ENCODE measurements at regions not wholly inside any gene's neighbourhood (a gene's known extent, or its start where the extent isn't known, plus 50 kb on each side); places are given as distances from the start of the nearest gene placed in this dataset.
"Not testable (repeated sequence)": the region's sequence is repeated elsewhere in the genome, so short reads cannot be mapped to it uniquely, and the experiment has no call there.

DNA sequence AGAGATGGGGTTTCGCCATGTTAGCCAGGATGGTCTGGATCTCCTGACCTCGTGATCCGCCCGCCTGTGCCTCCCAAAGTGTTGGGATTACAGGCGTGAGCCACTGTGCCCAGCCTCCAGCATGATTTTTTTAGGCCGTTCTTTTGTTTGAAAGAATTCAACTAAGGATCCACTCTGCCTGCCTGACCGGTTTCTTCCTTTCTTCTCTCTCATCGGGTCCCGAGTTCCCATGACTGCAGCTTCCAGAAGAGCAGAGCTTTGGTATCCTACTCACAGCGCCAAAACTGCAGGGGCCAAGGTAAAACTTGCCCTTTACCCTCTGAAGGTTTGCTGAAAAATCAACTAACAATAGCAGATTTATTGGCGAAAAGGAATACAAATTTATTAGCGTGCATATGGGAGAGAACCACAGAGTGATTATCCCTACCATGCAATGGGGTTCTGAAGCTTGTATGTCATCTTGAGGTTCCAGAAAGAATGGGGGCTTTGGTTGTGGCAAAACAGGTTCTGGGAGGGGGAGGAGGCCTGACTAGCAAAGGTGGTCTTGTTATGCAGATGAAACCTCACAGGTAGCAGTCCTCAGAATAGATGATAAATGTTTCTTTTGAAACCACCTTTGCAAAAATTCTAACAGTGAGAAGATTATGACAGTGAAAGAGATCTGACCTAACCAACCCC, 87.0 kb upstream of the MSH6 start:
- Mint-ChIP-seq H3K4me3 (no peak overlapping the region), H3K27ac (no peak overlapping the region), H3K27me3 (ENCODE audit: insufficient read depth) (peaks cover 26% of the 10 kb centered on the region)

DNA sequence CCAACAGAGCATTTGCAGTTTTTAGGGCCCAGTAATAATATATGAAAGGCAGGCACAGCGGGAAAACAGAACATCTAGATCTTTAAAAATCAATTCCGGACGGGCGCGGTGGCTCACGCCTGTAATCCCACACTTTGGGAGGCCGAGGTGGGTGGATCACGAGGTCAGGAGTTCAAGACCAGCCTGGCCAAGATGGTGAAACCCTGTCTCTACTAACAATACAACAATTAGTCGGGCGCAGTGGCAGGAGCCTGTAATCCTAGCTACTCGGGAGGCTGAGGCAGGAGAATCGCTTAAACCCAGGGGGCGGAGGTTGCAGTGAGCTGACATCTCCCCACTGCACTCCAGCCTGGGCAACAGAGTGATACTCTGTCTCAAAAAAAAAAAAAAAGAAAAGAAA, 88.5 kb upstream of the MSH6 start:
- H3K4me3 Mint-ChIP-seq; H3K9me3 Mint-ChIP-seq; H3K4me1 Mint-ChIP-seq (ENCODE audit: low read depth); H3K36me3 Mint-ChIP-seq (ENCODE audit: low read depth); H3K27ac Mint-ChIP-seq; DNase-seq: not testable (repeated sequence)
- H3K27me3 Mint-ChIP-seq (ENCODE audit: insufficient read depth) = peaks cover 23% of the 10 kb centered on the region

More for the DNA sequence above, 87.0 kb upstream of the MSH6 start:
- Mint-ChIP-seq H3K9me3 (no peaks in the 10 kb centered on the region), H3K4me1 (ENCODE audit: low read depth) (no peaks in the 10 kb centered on the region), H3K36me3 (ENCODE audit: low read depth) (no peaks in the 10 kb centered on the region)
- no peak for DNase-seq
- TF ChIP-seq CTCF (IDR thresholded peaks at IDR 0.05) = no peak

DNA sequence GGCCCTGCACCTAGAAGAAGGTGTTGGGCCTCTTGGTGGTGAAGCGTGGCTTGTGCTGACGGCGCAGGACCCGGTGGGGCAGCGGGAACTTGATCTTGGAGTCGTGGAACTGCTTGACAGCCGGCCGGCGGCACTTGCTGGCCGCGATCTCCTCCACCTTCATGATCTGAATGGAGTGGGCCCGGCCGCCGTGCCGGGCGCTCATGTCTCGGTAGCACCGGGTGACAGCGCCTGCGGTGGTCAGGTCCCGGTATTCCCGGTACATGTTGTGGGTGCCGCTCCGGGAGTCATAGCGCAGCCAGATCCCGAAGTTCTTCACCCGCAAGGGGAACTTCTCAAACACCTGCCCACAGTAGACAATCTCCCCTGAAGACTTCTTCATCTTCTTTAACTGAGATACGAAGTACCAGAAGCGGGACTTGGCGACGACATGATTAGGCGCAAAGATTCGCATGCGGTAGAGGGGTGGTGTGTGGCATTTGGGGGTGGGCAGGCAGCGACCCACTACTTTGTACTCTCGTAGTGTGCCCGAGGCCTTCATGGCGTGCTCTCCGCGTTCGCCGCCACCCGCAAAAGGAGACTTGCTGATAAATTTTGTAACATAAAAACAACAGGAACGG, 92.1 kb upstream of the MSH6 start:
- not testable (repeated sequence) for DNase-seq; H3K36me3 Mint-ChIP-seq (ENCODE audit: low read depth); H3K9me3 Mint-ChIP-seq; H3K4me3 Mint-ChIP-seq; H3K27ac Mint-ChIP-seq; H3K27me3 Mint-ChIP-seq (ENCODE audit: insufficient read depth)
- peaks cover 13% of the 10 kb centered on the region; the same call in 1 of the 2 replicates for H3K4me1 Mint-ChIP-seq (ENCODE audit: low read depth)

GRCh38 chr2:47690132-47690531, 92.8 kb upstream of the MSH6 start:
- no peaks in the 10 kb centered on the region for H3K9me3 Mint-ChIP-seq
- peaks cover 4% of the 10 kb centered on the region; the same call in 1 of the 2 replicates for H3K27me3 Mint-ChIP-seq (ENCODE audit: insufficient read depth)
- no peak for DNase-seq
- peaks cover 13% of the 10 kb centered on the region; the same call in 1 of the 2 replicates for H3K4me1 Mint-ChIP-seq (ENCODE audit: low read depth)
- H3K27ac Mint-ChIP-seq = no peak overlapping the region
- H3K4me3 Mint-ChIP-seq = no peak overlapping the region
- H3K36me3 Mint-ChIP-seq (ENCODE audit: low read depth) = no peaks in the 10 kb centered on the region
- no peak for TF ChIP-seq CTCF (IDR thresholded peaks at IDR 0.05)

GRCh38 chr2:47689118-47689517, 93.8 kb upstream of the MSH6 start:
- peaks cover 13% of the 10 kb centered on the region; the same call in 1 of the 2 replicates for H3K4me1 Mint-ChIP-seq (ENCODE audit: low read depth)
- H3K27me3 Mint-ChIP-seq (ENCODE audit: insufficient read depth); H3K9me3 Mint-ChIP-seq; DNase-seq; H3K27ac Mint-ChIP-seq; H3K36me3 Mint-ChIP-seq (ENCODE audit: low read depth); H3K4me3 Mint-ChIP-seq: not testable (repeated sequence)

- no peaks in the 10 kb centered on the region; the same call in 1 of the 2 replicates for H3K27me3 Mint-ChIP-seq (ENCODE audit: insufficient read depth)
- DNase-seq = no peak
- H3K36me3 Mint-ChIP-seq (ENCODE audit: low read depth) = no peaks in the 10 kb centered on the region
- no peak for TF ChIP-seq CTCF (IDR thresholded peaks at IDR 0.05)
- no peaks in the 10 kb centered on the region for H3K9me3 Mint-ChIP-seq
- H3K27ac Mint-ChIP-seq = no peak overlapping the region
- no peak overlapping the region for H3K4me3 Mint-ChIP-seq
- H3K4me1 Mint-ChIP-seq (ENCODE audit: low read depth) = peaks cover 13% of the 10 kb centered on the region; the same call in 1 of the 2 replicates
Measured at GRCh38 chr2:47688561-47688960, 94.4 kb upstream of the MSH6 start.

DNA sequence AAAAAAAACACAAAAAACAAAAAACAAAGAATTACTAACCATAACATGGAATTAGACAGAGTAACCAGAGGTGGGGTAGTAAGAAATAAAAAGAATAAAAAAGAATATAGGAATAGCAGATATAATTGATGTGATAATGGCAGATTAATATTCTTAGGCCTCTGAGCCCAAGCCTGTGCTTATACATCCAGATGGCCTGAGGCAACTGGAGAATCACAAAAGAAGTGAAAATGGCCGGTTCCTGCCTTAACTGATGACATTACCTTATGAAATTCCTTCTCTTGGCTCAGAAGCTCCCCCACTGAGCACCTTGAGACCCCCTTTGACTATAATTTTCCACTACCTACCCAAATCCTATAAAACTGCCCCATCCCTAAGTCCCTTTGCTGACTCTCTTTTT, 95.1 kb upstream of the MSH6 start:
- Mint-ChIP-seq H3K36me3 (ENCODE audit: low read depth) (no peaks in the 10 kb centered on the region), H3K4me1 (ENCODE audit: low read depth) (peaks cover 13% of the 10 kb centered on the region; the same call in 1 of the 2 replicates), H3K27ac (no peak overlapping the region), H3K4me3 (no peak overlapping the region), H3K27me3 (ENCODE audit: insufficient read depth) (no peaks in the 10 kb centered on the region; the same call in 1 of the 2 replicates), H3K9me3 (no peaks in the 10 kb centered on the region)
- DNase-seq = no peak
- no peak for TF ChIP-seq CTCF (IDR thresholded peaks at IDR 0.05)

Data from HFFc6 (cell line).